Bone marrow (tissue), 2 donors: ENCODE measurements at regions not wholly inside any gene's neighbourhood (a gene's known extent, or its start where the extent isn't known, plus 50 kb on each side); places are given as distances from the start of the nearest gene placed in this dataset.
"Not testable (repeated sequence)": the region's sequence is repeated elsewhere in the genome, so short reads cannot be mapped to it uniquely, and the experiment has no call there.

Experiments used
- DNase-seq, 2 donors: peaks; one replicate each; lab custom pipeline; 2025; lab: John Stamatoyannopoulos, UW

DNA sequence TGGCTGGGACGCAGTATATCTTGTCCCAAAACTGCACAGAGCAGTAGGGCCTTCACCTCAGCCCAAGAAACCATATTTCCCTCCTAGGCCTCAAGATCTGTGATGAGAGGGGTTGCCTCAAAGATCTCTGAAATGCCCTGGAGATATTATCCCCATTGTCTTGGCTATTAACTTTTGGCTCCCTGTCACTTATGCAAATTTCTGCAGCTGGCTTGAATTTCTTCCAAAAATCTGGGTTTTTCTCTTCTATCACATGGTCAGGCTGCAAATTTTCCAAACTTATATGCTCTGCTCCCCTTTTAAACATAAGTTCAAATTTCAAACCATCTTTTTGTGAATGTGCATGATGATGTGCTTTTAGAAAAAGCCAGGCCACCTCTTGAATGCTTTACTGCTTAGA, 809.2 kb upstream of the CDH18 start:
- DNase-seq = not testable (repeated sequence)

DNA sequence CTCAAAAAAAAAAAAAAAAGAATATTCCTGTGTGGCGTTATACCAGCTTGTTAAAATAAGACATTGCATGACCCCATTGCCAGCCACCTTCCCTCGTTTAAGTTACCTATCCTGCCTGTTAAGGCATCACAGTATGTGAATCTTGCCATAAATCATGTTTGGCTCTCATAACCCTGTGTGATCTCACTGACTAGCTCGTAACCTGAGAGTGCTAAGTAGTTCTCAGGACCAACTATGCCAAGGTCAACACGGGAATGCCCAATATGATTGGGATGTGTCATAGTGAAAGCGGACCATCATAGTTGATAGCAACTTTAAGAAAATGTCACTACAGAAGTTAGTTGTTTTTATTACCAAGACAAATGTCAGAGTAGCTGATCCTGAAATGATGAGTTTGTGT, 796.8 kb upstream of the CDH18 start:
- DNase-seq = not testable (repeated sequence)

DNA sequence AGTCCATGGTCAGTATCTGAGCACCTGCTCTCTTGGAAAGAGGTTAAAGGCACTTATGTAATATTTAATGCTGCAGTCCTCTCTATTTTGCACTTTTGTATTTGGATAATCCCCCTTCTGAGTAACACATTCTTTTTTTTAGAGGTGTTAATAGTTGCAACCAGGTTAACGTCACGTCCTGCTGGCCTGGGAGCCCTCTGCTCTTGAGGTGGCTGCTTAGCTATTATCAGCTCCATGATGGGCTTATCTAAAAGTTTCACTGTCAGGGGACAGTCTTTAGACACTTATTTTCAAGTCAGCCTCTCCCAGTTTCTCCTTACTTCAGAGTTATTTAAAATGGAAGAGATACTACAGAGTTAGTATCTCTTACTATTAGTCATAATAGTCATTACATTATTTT, 795.5 kb upstream of the CDH18 start:
- not testable (repeated sequence) for DNase-seq

DNA sequence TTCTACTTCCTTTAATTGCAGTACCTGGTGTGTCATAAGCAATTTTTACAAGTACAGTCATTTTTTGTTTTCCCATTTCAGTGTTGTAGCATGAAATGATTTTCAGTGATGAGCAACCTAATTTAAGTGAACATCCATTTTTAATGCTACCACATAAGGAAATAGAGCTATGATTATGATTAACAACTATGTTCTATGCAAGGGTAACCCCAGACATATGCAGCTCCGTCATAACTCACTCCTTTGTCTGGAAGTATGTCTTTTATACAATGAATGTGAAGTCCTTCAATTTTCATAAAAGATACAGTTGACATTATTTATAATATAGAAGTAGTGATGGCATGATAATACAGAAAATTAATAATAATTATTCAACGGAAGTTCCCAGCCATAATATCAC, 783.3 kb upstream of the CDH18 start:
- DNase-seq = not testable (repeated sequence)

DNA sequence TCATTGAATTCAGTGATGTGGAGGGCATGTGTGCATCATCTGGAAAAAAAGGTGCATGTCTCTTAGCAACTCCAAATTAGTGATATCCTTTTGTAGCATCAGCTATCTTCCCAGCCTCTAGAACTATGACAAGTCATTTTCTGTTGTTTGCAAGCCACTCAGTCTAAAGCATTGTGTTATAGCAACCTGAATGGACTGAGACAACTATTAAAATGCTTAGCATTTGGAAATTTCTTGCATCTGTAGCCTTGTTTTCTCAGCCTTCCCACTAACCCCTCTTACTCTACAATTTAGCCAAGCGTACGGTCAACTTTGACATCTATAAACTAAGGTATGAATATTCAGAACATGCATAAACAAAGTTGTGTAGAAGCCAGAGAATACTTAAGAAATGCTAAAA, 777.1 kb upstream of the CDH18 start:
- not testable (repeated sequence) for DNase-seq

DNA sequence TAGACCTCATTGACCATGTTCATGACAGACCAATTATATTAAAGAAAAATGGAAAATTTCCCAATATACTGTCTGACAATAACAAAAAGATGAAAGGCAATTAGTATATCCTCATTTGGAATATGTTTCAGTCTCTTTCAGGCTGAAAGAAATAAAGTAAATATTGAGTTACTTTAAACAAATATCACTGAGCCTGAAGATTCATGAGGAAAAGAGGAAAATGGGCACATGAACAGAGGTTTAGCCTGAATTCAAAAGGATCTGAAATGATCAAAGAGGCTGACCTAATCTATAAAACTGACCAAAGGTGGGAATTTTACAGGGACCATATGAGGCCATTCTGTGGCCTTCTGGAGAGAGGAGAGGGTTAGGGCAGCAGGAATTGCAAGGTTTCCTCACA, 771.5 kb upstream of the CDH18 start:
- not testable (repeated sequence) for DNase-seq

DNA sequence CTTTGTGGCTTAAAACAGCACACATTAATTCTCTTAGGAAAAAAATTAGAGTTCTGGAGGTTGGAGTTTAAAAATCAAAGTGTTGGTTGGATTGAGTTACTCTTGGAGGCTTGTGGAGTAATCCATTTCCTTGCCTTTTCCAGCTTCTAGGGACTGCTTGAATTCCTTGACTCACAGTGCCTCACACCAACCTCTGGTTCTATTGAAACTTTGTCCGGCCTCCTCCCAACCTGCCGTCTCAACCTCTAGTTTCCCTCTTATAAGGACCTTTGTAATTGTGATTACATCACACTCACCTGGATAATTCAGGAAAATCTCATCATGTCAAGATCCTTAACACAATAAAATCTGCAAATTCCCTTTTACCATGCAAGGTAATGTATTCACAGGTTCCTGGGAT, 764.2 kb upstream of the CDH18 start:
- not testable (repeated sequence) for DNase-seq

DNA sequence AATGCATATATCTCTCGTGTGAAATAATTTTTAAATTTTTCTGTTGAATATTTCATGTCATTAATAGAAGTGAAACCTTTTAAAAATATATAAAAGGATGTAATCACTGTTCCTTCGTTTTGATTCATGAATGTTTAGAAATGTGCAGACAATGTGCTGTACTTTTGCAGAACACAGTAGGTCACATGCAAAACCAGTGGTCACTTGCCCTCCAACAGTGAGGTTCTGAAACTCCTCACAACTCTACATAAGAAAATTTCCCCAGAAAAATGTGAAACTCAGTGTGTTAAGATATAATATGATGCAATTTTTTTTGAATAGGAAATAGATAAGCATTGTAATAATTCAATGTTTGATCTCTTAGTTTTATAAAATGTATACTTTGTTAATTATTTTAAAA, 747.7 kb upstream of the CDH18 start:
- DNase-seq = not testable (repeated sequence)

DNA sequence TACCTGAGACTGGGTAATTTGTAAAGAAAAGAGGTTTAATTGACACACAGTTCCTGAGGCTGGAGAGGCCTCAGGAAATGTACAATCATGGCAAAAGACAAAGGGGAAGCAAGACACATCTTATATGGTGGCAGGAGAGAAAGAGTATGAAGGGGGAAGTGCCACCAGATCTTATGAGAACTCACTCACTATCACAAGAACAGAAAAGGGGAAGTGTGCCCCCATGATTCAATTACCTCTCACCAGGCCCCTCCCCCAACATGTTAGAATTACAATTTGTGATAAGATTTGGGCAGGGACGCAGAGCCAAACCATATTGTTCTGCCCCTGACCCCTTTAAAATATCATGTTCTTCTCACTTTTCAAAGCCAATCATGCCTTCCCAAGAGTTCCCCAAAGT, 744.2 kb upstream of the CDH18 start:
- not testable (repeated sequence) for DNase-seq

DNA sequence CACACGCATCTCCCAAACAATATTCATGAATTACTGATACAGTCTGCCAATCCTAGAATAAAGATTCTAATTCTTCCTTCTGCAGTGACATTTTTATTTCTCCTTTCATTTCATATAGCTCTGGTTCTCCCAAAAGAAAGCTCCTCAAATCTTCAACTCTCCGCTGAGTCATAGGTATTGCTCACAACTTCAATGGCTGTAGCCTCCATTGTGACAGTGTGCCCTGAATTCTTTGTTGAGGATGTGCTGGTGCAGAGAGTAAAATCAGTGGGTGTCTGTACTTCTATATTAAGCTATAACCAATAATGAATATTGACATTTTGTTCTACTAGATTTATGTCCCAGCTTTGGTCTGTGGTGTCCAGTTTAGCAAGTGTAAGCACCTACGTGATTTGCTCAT, 733.3 kb upstream of the CDH18 start:
- not testable (repeated sequence) for DNase-seq

DNA sequence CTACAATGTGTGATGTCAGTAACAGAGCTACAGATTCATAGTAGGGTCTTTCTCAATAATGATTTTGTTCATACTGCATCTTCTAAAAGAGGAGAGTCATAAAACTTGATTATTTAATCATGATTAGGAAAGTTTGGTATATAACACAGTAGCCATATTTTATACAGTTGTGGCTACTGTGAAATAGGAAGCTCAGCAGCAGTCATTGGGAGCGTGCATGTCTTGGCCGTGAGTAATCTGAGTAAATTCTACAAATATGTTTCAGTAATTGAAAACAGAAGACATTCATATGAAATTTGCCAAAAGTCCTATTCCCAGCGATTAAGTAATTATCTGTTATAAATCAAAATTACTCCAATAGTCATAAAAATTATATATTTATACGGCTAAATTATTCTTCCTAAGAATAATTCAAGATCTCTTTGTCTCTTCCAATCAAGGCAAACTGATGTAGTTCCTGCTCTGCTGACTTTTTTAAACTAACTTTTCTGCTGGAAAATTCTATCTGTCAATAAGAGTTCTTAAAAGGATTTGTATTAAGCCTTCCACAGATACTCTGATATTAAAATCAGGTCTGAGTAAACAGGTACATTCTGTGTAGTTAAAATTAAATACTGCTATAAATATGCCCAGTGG, 723.6 kb upstream of the CDH18 start:
- not testable (repeated sequence) for DNase-seq

DNA sequence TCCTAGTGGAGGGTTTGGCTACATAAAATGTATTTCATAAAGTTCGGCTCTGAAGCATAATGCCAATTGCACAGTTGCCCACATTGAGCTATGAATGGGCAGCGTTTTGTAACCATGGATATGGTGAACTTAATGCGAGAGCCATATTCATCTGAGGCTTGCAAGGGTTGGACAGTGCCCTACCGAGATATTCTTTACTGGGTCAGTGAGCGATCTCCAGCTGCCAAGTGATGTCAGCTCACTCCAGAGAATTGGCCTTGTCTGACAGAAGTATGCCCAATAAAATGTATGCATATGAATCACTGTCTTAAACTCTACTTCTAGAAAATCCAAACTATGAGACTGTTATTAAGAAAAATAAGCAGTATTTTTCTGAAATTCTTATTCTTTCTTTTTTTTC, 719.6 kb upstream of the CDH18 start:
- DNase-seq = not testable (repeated sequence)

DNA sequence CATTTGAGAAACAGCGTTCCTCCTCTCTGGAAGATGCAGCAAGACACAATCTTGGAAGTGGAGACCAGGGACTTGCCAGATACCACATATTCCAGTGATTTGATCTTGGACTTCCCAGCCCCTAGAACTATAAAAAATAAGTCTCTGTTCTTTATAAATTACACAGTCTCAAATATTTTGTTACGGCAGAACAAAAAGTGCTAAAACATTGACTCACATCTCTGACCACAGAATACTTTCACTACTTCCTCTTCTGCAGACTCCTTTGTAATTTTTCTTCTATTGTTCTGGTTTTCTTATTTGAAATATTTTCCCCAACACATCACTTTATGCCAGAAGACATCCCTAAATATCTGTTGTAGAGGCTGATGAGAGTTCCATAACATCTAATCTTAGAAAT, 706.1 kb upstream of the CDH18 start:
- no peak for DNase-seq

DNA sequence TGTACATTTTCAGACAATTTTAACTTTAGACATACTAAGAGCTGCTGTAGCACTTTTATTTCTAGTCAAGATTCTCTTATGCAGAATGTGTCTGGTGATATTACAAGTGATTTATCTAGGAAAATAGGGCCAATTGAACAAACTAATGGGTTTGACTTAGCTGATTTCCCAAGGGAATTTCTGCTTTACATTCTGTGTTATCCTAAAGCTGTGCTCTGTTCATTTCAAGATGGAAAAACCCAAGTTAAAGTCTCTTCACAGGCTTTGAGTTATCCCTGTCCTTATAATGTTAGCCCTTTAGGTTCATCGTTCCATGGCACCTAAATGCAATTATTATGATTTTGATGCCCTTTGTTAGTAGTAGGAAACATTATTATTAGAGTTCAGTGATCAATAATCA, 704.9 kb upstream of the CDH18 start:
- DNase-seq = no peak

DNA sequence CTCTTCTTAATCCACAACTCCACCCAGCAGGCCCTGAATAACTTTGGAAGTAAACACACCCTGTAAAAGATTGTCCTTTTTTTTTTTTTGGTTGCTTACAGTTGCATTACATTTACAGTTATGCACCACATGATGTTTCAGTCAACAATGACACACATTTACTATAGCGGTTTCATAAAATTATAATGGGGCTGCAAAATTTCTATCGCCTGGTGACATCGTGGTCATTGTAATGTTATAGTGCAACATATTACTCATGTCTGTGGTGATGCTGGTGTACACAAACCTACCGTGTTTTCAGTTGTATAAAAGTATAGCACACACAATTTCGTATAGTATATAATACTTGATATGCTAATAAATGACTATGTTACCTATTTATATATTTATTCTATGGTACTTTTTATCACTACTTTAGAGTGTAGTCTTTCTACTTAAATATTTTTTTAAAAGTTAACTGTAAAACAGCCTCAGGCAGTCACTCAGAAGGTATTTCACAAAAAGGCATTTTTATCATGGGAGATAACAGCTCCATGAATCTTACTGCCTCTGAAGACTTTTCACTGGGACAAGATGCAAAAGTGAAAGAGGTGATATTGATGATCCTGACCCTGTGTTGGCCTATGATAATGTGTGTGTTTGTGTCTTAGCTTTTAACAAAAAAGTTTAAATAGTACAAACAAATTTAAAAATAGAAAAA, 695.4 kb upstream of the CDH18 start:
- DNase-seq = no peak

DNA sequence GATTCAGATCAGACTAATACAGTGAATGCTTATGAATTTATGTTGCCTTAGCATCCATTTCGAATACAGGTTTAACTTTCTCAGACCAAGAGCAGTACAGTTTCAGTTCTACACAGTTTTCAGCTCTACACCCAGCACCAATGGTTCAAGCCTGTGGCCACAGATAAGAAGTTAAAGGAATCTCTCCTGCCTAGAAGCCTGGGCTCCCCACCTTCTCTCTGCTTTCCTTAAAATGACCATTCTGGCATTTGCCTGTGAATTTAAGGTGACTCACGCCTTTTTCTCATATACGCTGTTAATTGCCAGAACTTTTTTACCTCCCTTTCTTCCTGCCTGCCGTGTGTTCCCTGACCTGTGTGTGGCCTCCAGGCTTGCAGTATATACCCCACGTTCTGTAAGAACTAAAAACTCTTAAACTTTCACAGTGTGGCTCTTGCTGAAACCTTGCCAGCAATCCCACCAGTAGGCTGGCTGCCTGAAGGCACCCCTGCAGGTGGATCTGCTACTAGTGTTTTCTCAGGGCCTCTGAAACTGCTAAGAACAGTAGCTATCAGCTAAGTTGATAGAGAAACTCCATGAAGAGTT, 692.8 kb upstream of the CDH18 start:
- no peak for DNase-seq

DNA sequence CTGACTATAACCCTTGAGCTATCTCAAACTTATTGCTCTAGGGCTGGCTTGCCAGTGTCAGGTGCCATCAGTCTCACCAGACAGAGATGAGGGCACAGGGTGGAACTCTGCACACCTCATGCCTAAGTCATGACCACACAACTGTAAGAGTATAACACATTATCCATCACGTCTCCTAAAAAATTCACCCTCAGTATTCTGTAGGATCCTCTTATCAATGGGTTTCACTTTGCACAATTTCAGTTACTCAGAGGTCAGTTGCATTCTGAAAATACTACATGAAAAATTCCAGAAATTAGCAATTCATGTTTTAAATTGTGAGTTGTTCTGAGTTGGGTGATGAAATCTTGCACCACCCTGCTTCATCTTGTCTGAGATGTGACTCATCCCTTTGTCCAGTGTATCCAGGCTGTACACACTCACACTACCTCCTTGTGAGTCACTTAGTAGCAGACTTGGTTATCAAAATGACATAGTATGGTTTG, 690.9 kb upstream of the CDH18 start:
- DNase-seq = no peak

DNA sequence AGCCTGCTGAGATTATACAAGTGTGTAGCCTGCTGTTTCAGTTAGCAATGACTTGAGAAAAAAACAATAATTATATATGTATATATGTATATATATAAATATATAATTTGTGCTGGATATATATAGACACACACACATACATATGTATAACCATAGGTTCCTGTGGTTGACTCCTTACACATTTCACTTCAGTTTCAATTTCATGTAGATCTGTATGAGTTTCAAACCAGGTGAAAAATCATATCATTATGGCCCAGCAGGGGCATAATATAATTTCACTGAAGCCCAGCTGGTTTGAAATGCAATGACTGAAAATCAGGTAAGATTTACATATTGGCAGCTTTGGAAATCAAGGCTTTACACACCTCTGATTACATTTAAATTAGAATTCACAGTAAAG, 690.4 kb upstream of the CDH18 start:
- no peak for DNase-seq

DNA sequence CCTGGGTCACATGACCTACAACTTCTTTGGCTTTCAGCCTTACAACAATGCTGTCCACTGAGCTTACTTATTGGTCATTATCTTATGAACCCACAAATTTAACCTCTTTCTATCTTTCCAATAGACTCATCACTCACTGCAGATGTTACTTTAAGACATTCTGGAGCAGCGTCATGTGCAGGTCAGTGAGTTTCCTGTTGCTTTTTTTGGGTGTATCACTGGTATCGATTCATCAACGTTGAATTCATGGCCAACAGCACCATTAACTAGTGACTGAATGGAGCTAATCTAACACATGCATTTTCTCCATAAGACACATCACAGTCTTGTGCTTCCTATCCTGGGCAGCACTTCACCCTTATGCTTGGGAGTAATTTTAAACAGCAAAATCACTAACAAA, 672.6 kb upstream of the CDH18 start:
- DNase-seq = no peak

DNA sequence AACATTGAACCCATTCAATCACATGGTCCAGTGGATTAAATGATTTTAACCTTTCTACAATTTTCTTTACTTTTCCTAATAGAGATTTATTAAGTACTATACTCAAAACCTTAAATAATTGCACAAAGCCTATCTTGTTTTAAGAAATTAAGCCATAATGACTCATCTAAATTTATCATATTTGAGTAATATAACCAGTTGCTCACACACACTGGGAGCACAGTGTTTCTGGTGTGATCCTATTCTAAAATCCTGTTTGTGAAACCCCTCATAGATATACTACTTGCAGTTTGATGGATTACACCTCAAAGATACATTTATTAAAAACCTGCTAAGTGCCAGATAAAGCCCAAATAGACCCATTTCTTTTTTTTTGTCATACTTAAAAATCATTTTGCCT, 668.3 kb upstream of the CDH18 start:
- no peak for DNase-seq

DNA sequence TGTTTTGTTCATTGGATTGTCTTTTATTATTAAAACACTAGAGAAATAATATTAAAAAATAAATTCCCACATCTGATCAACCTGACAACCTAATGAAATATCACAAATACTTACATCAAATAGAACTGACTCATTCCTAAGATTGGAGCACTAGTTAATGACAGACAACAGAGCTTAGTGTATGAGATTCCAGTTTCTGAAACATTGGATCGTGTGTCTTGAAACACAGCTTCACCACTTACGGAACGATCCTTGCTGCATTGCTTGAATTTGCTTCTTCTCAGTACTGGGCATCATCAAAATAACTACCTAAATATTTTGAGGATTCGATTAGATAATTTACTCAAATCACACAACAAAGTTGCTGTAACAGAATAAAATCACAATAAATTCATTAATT, 667.2 kb upstream of the CDH18 start:
- no peak for DNase-seq

DNA sequence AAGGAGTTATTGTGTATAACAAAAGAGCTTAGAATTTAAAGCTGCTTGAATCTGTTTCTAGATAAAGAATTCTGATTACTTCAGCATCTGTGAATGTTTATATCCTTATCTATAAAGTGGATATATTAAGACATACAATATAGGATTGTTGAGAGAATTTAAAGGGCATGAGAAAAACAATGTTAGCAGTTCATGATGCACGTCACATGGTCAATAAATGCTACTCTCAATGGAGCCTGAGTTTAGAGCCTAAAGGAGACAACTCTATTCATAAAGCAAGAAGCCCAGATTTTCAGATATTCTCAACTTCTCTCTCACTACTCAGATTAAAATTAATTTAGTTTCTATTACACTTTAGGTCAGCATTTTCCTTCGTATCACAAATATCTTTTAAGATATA, 666.7 kb upstream of the CDH18 start:
- DNase-seq = no peak

DNA sequence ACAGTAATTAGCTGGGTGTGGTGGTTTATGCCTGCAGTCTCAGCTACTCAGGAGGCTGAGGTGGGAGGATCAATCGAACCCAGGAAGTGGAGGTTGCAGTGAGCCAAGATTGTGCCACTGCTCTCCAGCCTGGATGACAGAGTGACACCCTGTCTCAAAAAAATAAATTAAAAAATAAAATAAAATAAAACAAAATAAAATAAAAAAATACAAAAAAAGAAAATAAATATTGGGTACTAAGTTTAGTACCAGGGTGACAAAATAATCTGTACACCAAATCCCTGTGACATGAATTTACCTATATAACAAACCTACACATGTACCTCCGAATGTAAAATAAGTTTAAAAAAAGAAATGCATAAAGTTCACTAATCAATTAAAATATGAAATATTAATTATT, 666.0 kb upstream of the CDH18 start:
- DNase-seq = no peak
